GM21381 (cell line): ENCODE measurements at regions not wholly inside any gene's neighbourhood (a gene's known extent, or its start where the extent isn't known, plus 50 kb on each side); places are given as distances from the start of the nearest gene placed in this dataset.

ENCODE experiments used
- ATAC-seq: cut with Tn5 transposase; IDR thresholded peaks from one replicate; pipeline ENCODE4 v1.9.1; 2021; ENCODE audit warnings: mild to moderate bottlenecking, moderate library complexity; ENCODE audit not compliant: unreplicated experiment

GRCh38 chr5:9710069-9710468, 79.9 kb upstream of the TAS2R1 start:
- ATAC-seq: no peak

GRCh38 chr5:9707732-9708462, 77.7 kb upstream of the TAS2R1 start:
- ATAC-seq: no peak

GRCh38 chr5:9699681-9700080, 69.5 kb upstream of the TAS2R1 start:
- no peak for ATAC-seq

- ATAC-seq: no peak
Measured at GRCh38 chr5:9698841-9699240, 68.7 kb upstream of the TAS2R1 start.

GRCh38 chr5:9698125-9698826, 68.1 kb upstream of the TAS2R1 start:
- no peak for ATAC-seq

GRCh38 chr5:9692576-9692975, 62.4 kb upstream of the TAS2R1 start:
- ATAC-seq: no peak

- no peak for ATAC-seq
Measured at GRCh38 chr5:9691261-9691660, 61.1 kb upstream of the TAS2R1 start.

GRCh38 chr5:9690751-9691150, 60.6 kb upstream of the TAS2R1 start:
- no peak for ATAC-seq

- no peak for ATAC-seq
Measured at GRCh38 chr5:9686216-9686615, 56.1 kb upstream of the TAS2R1 start.

- ATAC-seq: no peak
Measured at GRCh38 chr5:9681706-9682105, 51.6 kb upstream of the TAS2R1 start.
